NCI-H1105 treated with DMSO at 0.1 percent for 48 hours (cell line): ENCODE measurements at regions not wholly inside any gene's neighbourhood (a gene's known extent, or its start where the extent isn't known, plus 50 kb on each side); places are given as distances from the start of the nearest gene placed in this dataset.
"Not testable (repeated sequence)": the region's sequence is repeated elsewhere in the genome, so short reads cannot be mapped to it uniquely, and the experiment has no call there.

Experiments used
- DNase-seq: peaks from one replicate; lab custom pipeline; 2025; lab: John Stamatoyannopoulos, UW

GRCh38 chr4:77220828-77221613 lies 64.0 kb downstream of the CCNG2 start:
- no peak for DNase-seq

GRCh38 chr4:77225022-77225421 lies 68.0 kb downstream of the CCNG2 start:
- no peak for DNase-seq

- DNase-seq, result no peak
These were observed 70.1 kb downstream of the CCNG2 start for GRCh38 chr4:77226939-77227705.

GRCh38 chr4:77229433-77229832 lies 72.4 kb downstream of the CCNG2 start:
- no peak for DNase-seq

GRCh38 chr4:77232653-77233052 lies 75.6 kb downstream of the CCNG2 start:
- DNase-seq, result no peak

GRCh38 chr4:77235289-77235854 lies 78.4 kb downstream of the CCNG2 start:
- no peak for DNase-seq

- no peak for DNase-seq
These were observed 79.8 kb downstream of the CCNG2 start for GRCh38 chr4:77236806-77237205.

- peak; percentile 31 for DNase-seq
These were observed 83.6 kb downstream of the CCNG2 start for GRCh38 chr4:77240469-77241066.

- no peak for DNase-seq
These were observed 91.8 kb downstream of the CCNG2 start for GRCh38 chr4:77248805-77249204.

- no peak for DNase-seq
These were observed 94.7 kb downstream of the CCNG2 start for GRCh38 chr4:77251751-77252150.

- DNase-seq, result no peak
These were observed 106.2 kb downstream of the CCNG2 start for GRCh38 chr4:77263247-77263646.

- DNase-seq, result not testable (repeated sequence)
These were observed 107.0 kb downstream of the CCNG2 start for GRCh38 chr4:77263976-77264375.

- DNase-seq, result no peak
These were observed 107.8 kb downstream of the CCNG2 start for GRCh38 chr4:77264826-77265225.

GRCh38 chr4:77268108-77268507 lies 111.1 kb downstream of the CCNG2 start:
- DNase-seq, result no peak

GRCh38 chr4:77269505-77269904 lies 112.5 kb downstream of the CCNG2 start:
- DNase-seq, result no peak

- DNase-seq, result no peak
These were observed 116.4 kb downstream of the CCNG2 start for GRCh38 chr4:77273412-77273811.

- DNase-seq, result not testable (repeated sequence)
These were observed 122.1 kb downstream of the CCNG2 start for GRCh38 chr4:77279114-77279513.

- no peak for DNase-seq
These were observed 125.3 kb downstream of the CCNG2 start for GRCh38 chr4:77282305-77282704.

GRCh38 chr4:77284036-77284435 lies 127.0 kb downstream of the CCNG2 start:
- no peak for DNase-seq

GRCh38 chr4:77286906-77287305 lies 129.9 kb downstream of the CCNG2 start:
- DNase-seq, result no peak

GRCh38 chr4:77293426-77293825 lies 136.4 kb downstream of the CCNG2 start:
- DNase-seq, result no peak

GRCh38 chr4:77300996-77301395 lies 144.0 kb downstream of the CCNG2 start:
- DNase-seq, result not testable (repeated sequence)

- DNase-seq, result no peak
These were observed 148.8 kb downstream of the CCNG2 start for GRCh38 chr4:77305766-77306165.
